ENCODE measurements at regions not wholly inside any gene's neighbourhood (a gene's known extent, or its start where the extent isn't known, plus 50 kb on each side); places are given as distances from the start of the nearest gene placed in this dataset.

GRCh38 chr15:62968699-62969098, 73.8 kb upstream of the TPM1 start:
- DNase-seq, result no peak

DNA sequence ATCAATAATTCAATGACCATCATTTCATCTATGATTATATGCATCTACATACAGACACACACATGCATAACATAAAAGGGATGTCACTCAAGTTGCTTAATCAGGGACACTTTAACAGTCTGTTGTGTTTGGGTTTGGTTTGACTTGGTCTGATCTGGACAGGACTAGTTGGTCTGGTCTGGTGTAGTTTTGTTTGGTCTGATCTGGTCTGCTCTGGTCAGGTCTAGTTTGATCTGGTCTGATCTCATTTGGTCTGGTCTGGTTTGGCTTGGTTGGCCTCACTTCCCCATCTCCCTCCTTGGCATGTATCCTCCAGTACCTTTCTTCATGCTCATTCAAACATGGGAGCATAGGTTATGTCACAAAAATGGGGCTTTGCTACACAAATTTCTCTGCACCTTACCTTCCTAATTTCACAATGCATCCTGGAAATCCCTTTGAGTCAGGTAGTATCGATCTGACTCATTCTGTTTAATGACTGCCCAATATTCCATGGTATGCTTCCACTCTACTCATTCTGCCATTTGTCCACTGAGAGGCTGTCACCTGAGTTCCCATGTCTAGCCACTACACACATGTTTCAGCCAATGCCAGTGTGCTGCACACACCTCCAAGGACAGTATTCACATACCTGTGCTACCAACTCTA, 73.0 kb upstream of the TPM1 start:
- no peak for DNase-seq

DNA sequence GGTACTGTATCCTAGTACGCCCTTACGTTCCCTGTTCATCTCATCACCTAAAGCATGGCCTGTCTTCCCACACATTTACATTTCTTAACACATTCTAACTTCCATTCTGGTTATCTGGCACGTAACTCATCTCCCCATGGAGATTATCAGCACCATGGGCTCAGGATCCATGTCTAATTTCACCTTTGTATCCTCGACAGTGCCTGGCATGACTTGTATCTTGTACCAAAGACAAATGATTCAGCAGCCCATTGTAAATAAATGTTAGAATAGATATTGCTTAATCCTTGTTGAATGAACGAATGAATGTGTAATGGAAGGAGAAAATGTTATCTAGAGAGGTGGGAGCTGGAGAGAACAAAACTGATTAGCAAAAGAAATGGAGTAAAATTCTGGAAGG, 69.7 kb upstream of the TPM1 start:
- DNase-seq, result no peak

- DNase-seq, result no peak
Observed at GRCh38 chr15:62975515-62975914, 67.0 kb upstream of the TPM1 start.

DNA sequence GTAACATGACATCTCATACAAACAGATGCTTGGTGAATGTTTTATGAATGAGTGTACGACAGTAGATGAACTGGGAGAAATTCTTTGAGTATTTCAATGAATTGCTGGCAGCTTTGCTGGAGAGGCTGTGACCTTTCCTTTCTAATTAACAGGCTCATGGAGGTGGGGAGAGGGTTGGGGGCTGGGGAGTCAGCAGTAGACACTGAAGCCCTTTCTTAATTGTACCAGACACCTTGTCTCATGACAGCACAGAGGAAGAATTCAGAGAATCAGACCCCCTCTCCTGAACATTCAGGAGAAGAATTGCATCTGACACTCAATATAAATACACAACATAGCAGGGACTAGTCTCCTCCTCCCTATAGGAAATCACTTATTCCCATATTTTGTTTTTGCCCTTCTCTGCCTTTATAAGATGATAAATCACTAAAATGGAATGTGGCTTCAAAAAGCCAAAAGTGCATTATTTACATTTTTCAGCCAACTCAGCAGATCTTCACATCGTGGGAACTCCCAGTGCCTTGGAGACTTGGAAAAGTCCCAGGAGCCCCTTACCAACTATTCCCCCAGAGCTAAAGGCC, 66.2 kb upstream of the TPM1 start:
- DNase-seq, result no peak

DNA sequence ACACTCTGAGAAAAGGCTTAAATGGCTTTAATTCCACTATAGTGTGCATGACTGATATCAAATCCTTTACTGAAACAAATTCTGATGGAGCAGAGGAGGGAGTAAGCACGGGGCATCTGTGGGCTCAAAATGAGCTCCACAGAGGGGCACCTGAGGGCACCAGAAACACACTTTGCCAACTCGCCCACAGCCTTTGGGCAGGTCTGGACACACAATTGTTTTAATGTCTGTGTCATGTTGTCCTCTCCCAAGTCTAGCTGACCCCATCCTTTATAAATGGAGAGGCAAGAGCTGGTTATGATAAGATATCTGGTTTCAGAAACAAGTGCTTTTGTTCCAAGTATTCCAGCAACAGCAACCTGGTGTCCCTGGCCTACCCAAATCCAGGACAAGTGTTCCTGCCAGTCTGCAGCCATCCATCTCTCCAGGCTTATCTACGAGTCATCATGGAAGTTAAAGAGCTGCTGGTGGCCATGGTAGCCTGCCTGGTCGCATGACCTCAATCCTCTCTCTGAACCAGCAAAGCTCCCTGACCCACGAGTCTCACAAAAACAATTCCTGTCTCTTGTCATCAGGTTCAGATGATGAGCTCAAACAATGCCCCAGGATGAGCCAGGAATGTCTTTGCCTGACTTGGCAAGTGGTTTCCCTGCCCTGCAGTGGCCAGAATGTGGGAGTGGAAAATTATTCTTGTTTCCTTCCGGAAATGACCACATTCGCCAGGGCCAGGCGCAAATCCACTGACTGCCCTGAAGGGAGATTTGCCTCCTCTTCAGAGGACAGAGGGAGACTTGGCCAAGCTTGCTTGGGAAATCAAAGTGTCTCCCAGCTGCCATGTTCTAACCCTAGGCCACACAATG, 64.4 kb upstream of the TPM1 start:
- no peak for DNase-seq

DNA sequence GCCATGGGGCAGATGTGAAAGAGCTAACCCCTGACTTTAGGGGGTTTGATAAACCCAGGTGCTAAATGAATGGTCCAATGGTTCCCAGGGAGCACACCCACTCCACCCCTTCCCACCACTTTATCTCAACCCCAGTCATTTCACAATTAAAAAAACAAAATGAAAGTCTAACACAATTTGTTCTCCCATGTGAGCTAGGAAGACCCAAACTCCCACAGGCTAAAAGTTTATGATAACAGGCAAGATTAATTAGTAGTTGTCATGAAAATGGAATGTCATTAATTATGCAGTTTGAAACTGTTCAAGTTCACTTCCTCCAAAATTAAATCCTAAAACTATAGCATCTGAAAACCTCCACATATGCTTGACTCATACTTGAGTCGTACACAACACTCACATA, 63.3 kb upstream of the TPM1 start:
- DNase-seq, result no peak

- DNase-seq, result no peak
Observed at GRCh38 chr15:62981071-62981470, 61.5 kb upstream of the TPM1 start.

GRCh38 chr15:62983956-62984355, 58.6 kb upstream of the TPM1 start:
- no peak for DNase-seq

DNA sequence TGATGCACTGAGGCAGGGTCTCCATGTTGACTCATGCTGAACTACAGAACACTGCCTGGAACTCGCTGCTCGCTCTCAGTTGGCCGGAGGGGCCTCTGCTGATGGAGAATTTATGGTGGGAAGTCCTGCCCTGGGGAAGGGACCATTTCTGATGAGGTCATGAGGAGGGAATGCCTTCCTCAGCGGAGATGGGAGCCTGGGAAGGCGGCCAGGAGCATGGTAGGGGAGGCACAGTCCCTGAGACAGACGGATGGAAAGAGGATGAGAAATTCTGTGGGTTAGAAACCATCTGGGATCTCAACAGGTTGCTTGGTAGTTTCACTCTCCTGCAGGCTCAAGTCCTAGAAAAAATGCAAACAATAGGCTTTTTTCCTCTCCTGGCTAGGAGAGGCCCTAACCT, 56.8 kb upstream of the TPM1 start:
- no peak for DNase-seq

GRCh38 chr15:62986948-62987347, 55.6 kb upstream of the TPM1 start:
- no peak for DNase-seq

DNA sequence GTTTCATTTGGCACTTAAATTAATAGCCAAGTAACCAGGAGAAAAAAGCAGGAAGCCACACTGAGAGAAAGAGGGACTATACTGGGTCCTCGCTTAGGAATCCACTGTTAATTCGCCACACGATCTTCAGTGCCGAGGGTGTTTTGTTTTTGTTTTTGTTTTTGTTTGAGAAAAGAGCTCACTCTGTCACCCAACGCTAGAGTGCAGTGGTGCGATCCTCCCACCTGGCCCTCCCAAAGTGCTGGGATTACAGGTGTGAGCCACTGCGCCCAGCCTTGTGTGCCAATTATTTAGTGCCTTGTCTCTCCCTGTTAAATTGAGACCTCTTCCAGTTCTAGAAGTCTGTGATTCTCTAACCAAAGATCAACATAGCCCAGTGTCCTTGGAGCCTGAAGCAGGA, 53.8 kb upstream of the TPM1 start:
- no peak for DNase-seq

- no peak for DNase-seq
Observed at GRCh38 chr15:62989366-62990055, 53.0 kb upstream of the TPM1 start.

- no peak for DNase-seq
Observed at GRCh38 chr15:62991698-62992097, 50.8 kb upstream of the TPM1 start.

- no peak for DNase-seq
Observed at GRCh38 chr15:62992302-62992701, 50.2 kb upstream of the TPM1 start.

All from DMS79 treated with DMSO at 0.1 percent for 48 hours (cell line).